ENCODE measurements at regions not wholly inside any gene's neighbourhood (a gene's known extent, or its start where the extent isn't known, plus 50 kb on each side); places are given as distances from the start of the nearest gene placed in this dataset.

- DNase-seq = no peak
Measured at GRCh38 chr20:24817351-24817750, 131.7 kb upstream of the CST7 start.

GRCh38 chr20:24818056-24818455, 131.0 kb upstream of the CST7 start:
- no peak for DNase-seq

- DNase-seq = no peak
Measured at GRCh38 chr20:24819331-24819965, 129.6 kb upstream of the CST7 start.

- DNase-seq = no peak
Measured at GRCh38 chr20:24820345-24820744, 128.7 kb upstream of the CST7 start.

- no peak for DNase-seq
Measured at GRCh38 chr20:24821391-24821790, 127.7 kb upstream of the CST7 start.

- no peak for DNase-seq
Measured at GRCh38 chr20:24823176-24823784, 125.8 kb upstream of the CST7 start.

GRCh38 chr20:24823989-24824693, 124.9 kb upstream of the CST7 start:
- DNase-seq = no peak

GRCh38 chr20:24825591-24825990, 123.5 kb upstream of the CST7 start:
- DNase-seq = no peak

GRCh38 chr20:24827603-24828295, 121.3 kb upstream of the CST7 start:
- no peak for DNase-seq

- DNase-seq = no peak
Measured at GRCh38 chr20:24828992-24829648, 119.9 kb upstream of the CST7 start.

- no peak for DNase-seq
Measured at GRCh38 chr20:24829649-24830370, 119.3 kb upstream of the CST7 start.

GRCh38 chr20:24830649-24831048, 118.4 kb upstream of the CST7 start:
- DNase-seq = no peak

- DNase-seq = no peak
Measured at GRCh38 chr20:24831232-24831631, 117.8 kb upstream of the CST7 start.

- no peak for DNase-seq
Measured at GRCh38 chr20:24832518-24832917, 116.6 kb upstream of the CST7 start.

GRCh38 chr20:24833592-24833991, 115.5 kb upstream of the CST7 start:
- DNase-seq = no peak

GRCh38 chr20:24834310-24834709, 114.8 kb upstream of the CST7 start:
- no peak for DNase-seq

- no peak for DNase-seq
Measured at GRCh38 chr20:24835195-24835594, 113.9 kb upstream of the CST7 start.

GRCh38 chr20:24836041-24836533, 113.0 kb upstream of the CST7 start:
- DNase-seq = no peak

GRCh38 chr20:24836661-24837299, 112.3 kb upstream of the CST7 start:
- DNase-seq = no peak

- peak; percentile 82 for DNase-seq
Measured at GRCh38 chr20:24837781-24838450, 111.2 kb upstream of the CST7 start.

All from fibroblast of skin of back (primary cell).